ENCODE measurements at regions not wholly inside any gene's neighbourhood (a gene's known extent, or its start where the extent isn't known, plus 50 kb on each side); places are given as distances from the start of the nearest gene placed in this dataset.

DNA sequence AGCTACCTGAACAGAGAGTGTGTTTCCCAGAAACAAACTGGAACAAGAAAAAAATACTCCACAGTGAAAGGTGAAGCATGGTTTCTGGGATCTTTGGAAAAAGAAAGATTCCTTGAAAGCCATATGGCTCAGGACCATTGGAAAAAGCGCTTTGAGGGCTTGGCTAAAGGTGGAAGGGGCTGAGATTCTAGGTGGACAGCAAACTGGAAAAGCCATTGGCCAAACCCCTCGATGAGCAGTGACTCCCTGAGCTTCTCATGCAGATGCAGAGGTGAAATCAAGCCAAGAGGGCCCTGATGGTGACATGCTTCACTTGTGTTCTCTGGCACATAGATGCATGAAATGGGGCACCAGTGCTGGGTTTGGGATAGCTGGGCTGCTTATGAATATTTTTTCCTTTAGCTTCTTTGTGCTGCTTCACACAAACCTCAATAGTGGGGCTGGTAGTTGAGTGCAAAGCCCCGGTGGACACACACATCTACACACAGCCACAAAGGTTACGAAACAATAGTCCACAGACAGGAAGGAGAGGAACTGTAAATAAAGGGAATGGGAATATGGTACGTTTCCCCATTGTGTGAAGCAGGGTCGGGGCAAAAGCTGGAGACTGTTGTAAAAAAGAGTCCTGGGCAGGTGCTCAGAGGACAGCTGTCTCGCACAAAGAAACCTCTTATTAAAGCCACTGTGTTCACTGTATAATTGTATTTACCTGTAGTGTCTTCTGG is 117.8 kb downstream of the FOXA2 start:
- peak overlapping the region in 2 of 3 experiments; percentile 10 to 13; a peak in 2 of 6 replicates for H3K4me3 ChIP-seq (replicated peaks in 1 of 3; ENCODE audit: insufficient read depth in 1 of 3, low read depth in 2 of 3, low read length in 3 of 3)
- DNase-seq (ENCODE audit: low spot score) (no peak), FAIRE-seq (no peak), ATAC-seq (peak; percentile 17; the same call in 2 of the 3 replicates)
- no peaks in the 10 kb centered on the region for H3K9me3 ChIP-seq (ENCODE audit: low read length)
- ChIA-PET CTCF (ENCODE audit: low intra/inter-chr PET ratio, low total read pairs) (no interaction called here), POLR2A (interaction anchor here (1.0 to 2.9 kb wide), 8 partner anchors 18 to 117 kb away, joined by 3 to 22 read pairs (median 6); partner anchors contain the start of gene FOXA2)
- H2AFZ ChIP-seq (ENCODE audit: low read length), result no peak overlapping the region
- intact Hi-C loops (cut with micrococcal nuclease; ENCODE audit: unreplicated experiment) (no loop called here), in situ Hi-C loops (cut with HindIII; ENCODE audit: extremely low pct_ligation_motif_present, low pct_unique_long_range_greater_than_20kb) (no loop called here)
- H3K27me3 ChIP-seq (ENCODE audit: control insufficient read depth in 1 of 2, insufficient read depth in 2 of 2, low read length in 2 of 2), result peaks cover 7 to 33% of the 10 kb centered on the region in 2 experiments; a peak in 3 of 5 replicates
- H3K9ac ChIP-seq (ENCODE audit: insufficient read depth, low read depth, low read length), result no peak overlapping the region
- H3K4me2 ChIP-seq (ENCODE audit: low read depth, low read length), result peak overlapping the region; percentile 61
- no peaks in the 10 kb centered on the region for H3K79me2 ChIP-seq (ENCODE audit: insufficient read depth, low read length)
- H4K20me1 ChIP-seq (ENCODE audit: insufficient read depth, low read length), result no peaks in the 10 kb centered on the region
- 13% methylated on average over 7 of the region's 7 CpGs for WGBS (ENCODE audit: low lambda C conversion rate)
- BruUV-seq (replicated peaks), result no TSS peak
- H3K36me3 ChIP-seq (replicated peaks in 1 of 2; ENCODE audit: control insufficient read depth in 1 of 2, insufficient read depth in 2 of 2, low read length in 2 of 2), result no peaks in the 10 kb centered on the region
- no peak overlapping the region for H3K27ac ChIP-seq (ENCODE audit: extremely low read length, insufficient read depth, low read length)
- peaks cover 74% of the 10 kb centered on the region for H3K4me1 ChIP-seq (ENCODE audit: insufficient read depth, low read length)
- TF ChIP-seq KDM2A (CRISPR knock-in tag; IDR thresholded peaks at IDR 0.05; ENCODE audit: borderline replicate concordance, low read depth) (no peak), KDM4B (CRISPR knock-in tag; IDR thresholded peaks at IDR 0.05) (no peak), ZFP36L2 (CRISPR knock-in tag; IDR thresholded peaks at IDR 0.05) (no peak), TARDBP (CRISPR knock-in tag; IDR thresholded peaks at IDR 0.05) (0 out of 2 replicates have a peak, but pooled peaks have one; percentile 59), HNRNPK (IDR thresholded peaks at IDR 0.05; ENCODE audit: low read depth, low read length, poor library complexity, severe bottlenecking) (no peak), RBM22 (optimal IDR thresholded peaks at IDR 0.05; ENCODE audit: low read length) (no peak), NFE2L2 (IDR thresholded peaks at IDR 0.05; ENCODE audit: low read length) (no peak), SIX4 (CRISPR knock-in tag; IDR thresholded peaks at IDR 0.05) (no peak), HMG20A (CRISPR knock-in tag; IDR thresholded peaks at IDR 0.05; ENCODE audit: borderline replicate concordance) (peak; percentile 70; the same call in 1 of the 2 replicates), ZNF878 (CRISPR knock-in tag; IDR thresholded peaks at IDR 0.05) (no peak), DR1 (CRISPR knock-in tag; IDR thresholded peaks at IDR 0.05) (no peak), MTA3 (CRISPR knock-in tag; IDR thresholded peaks at IDR 0.05) (no peak), DMAP1 (CRISPR knock-in tag; IDR thresholded peaks at IDR 0.05) (no peak), ZNF792 (CRISPR knock-in tag; IDR thresholded peaks at IDR 0.05) (no peak)
- TF ChIP-seq, protein P1, sequence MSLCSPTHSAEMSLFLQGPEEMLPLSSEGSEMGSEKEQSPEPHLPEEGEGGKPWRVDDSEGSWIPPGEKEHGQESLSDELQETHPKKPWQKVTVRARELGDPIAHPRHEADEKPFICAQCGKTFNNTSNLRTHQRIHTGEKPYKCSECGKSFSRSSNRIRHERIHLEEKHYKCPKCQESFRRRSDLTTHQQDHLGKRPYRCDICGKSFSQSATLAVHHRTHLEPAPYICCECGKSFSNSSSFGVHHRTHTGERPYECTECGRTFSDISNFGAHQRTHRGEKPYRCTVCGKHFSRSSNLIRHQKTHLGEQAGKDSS (CRISPR knock-in tag; IDR thresholded peaks at IDR 0.05; ENCODE audit: borderline replicate concordance, low read depth), result no peak
- TF ChIP-seq, protein P2, sequence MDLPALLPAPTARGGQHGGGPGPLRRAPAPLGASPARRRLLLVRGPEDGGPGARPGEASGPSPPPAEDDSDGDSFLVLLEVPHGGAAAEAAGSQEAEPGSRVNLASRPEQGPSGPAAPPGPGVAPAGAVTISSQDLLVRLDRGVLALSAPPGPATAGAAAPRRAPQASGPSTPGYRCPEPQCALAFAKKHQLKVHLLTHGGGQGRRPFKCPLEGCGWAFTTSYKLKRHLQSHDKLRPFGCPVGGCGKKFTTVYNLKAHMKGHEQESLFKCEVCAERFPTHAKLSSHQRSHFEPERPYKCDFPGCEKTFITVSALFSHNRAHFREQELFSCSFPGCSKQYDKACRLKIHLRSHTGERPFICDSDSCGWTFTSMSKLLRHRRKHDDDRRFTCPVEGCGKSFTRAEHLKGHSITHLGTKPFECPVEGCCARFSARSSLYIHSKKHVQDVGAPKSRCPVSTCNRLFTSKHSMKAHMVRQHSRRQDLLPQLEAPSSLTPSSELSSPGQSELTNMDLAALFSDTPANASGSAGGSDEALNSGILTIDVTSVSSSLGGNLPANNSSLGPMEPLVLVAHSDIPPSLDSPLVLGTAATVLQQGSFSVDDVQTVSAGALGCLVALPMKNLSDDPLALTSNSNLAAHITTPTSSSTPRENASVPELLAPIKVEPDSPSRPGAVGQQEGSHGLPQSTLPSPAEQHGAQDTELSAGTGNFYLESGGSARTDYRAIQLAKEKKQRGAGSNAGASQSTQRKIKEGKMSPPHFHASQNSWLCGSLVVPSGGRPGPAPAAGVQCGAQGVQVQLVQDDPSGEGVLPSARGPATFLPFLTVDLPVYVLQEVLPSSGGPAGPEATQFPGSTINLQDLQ (CRISPR knock-in tag; IDR thresholded peaks at IDR 0.05), result peak; percentile 19; the same call in 1 of the 2 replicates
- TF ChIP-seq, protein P3, sequence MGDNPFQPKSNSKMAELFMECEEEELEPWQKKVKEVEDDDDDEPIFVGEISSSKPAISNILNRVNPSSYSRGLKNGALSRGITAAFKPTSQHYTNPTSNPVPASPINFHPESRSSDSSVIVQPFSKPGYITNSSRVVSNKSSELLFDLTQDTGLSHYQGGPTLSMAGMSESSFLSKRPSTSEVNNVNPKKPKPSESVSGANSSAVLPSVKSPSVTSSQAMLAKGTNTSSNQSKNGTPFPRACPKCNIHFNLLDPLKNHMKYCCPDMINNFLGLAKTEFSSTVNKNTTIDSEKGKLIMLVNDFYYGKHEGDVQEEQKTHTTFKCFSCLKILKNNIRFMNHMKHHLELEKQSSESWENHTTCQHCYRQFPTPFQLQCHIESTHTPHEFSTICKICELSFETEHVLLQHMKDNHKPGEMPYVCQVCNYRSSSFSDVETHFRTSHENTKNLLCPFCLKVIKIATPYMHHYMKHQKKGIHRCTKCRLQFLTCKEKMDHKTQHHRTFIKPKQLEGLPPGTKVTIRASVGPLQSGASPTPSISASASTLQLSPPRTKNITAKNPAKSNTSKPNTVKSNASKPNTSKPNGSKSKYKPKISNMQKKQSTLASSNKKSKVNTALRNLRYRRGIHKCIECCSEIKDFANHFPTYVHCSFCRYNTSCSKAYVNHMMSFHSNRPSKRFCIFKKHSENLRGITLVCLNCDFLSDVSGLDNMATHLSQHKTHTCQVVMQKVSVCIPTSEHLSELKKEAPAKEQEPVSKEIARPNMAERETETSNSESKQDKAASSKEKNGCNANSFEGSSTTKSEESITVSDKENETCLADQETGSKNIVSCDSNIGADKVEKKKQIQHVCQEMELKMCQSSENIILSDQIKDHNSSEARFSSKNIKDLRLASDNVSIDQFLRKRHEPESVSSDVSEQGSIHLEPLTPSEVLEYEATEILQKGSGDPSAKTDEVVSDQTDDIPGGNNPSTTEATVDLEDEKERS (CRISPR knock-in tag; IDR thresholded peaks at IDR 0.05), result no peak
- TF ChIP-seq, protein P4, sequence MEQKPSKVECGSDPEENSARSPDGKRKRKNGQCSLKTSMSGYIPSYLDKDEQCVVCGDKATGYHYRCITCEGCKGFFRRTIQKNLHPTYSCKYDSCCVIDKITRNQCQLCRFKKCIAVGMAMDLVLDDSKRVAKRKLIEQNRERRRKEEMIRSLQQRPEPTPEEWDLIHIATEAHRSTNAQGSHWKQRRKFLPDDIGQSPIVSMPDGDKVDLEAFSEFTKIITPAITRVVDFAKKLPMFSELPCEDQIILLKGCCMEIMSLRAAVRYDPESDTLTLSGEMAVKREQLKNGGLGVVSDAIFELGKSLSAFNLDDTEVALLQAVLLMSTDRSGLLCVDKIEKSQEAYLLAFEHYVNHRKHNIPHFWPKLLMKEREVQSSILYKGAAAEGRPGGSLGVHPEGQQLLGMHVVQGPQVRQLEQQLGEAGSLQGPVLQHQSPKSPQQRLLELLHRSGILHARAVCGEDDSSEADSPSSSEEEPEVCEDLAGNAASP (CRISPR knock-in tag; IDR thresholded peaks at IDR 0.05; ENCODE audit: borderline replicate concordance), result no peak

All from HepG2 (cell line).